ENCODE measurements at regions not wholly inside any gene's neighbourhood (a gene's known extent, or its start where the extent isn't known, plus 50 kb on each side); places are given as distances from the start of the nearest gene placed in this dataset.

- TF ChIP-seq EZH2 (IDR thresholded peaks at IDR 0.05; ENCODE audit: borderline replicate concordance, low read length), result no peak
- no peak for TF ChIP-seq CTCF (IDR thresholded peaks at IDR 0.05; ENCODE audit: low read length)
Observed at GRCh38 chr6:40340957-40341356, 246.2 kb downstream of the LRFN2 start.

All from OCI-LY1 (cell line).